COR-L47 (cell line): ENCODE measurements at regions not wholly inside any gene's neighbourhood (a gene's known extent, or its start where the extent isn't known, plus 50 kb on each side); places are given as distances from the start of the nearest gene placed in this dataset.

Source experiments
- DNase-seq: peaks from one replicate; lab custom pipeline; 2025; lab: John Stamatoyannopoulos, UW

DNA sequence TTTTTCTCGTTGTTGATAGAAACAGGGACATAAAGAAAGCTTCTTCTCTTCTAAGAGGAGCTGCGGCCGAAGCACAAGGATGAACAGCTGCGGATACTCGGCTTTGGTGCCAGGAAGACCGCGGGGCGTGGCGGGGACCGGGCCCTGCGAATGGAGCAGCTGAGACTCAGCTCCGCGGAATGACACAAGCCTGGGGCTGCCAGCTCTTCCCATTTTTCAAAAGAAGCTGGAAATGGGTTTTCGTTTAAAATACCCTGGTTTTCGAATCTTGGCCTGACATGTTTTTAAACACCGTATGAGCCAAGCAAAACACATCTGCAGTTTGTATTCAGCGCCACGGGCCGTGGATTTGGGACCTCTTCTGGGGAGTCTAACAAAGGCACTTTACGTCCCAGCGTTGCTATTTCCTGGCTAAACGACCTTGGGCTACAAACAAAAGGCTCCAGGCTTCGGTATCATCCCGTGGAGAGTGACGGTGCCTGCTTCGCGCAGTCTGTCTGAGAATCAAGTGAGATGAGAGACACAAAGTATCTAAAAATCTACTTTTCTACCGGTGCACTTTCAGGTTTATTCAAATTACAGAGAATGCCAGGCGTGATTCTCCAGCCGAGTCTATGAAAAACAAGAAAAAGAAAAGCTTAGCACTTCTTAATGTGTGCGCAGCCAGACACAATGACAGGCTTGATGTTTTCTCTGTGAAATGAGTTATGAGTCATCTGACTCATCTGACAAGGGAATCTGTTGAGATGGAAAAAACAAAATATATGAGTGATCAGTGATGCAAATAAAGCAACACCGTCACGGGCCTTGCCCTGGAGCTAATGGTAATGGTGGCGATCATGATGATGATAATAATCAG, 114.0 kb upstream of the TMEM132D start:
- DNase-seq = no peak

DNA sequence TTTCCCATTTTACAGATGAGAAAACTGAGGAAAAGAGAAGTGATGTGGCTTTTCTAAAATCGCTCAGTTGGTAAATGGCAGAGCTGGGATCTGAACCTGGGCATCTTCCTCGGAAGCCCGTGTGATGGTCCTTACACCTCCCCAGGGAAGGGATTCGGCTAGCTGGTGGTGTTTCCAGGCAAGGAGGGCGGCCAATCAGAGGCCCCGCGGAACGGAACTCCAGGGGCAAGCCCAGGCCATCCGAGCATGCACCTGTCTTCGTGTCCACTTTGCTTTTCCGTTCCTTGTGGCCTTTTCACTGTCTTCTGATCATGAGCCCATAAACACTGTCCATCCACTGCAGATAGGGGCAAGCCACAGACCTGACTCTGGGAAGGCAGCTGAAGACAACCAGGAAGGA, 114.8 kb upstream of the TMEM132D start:
- no peak for DNase-seq

DNA sequence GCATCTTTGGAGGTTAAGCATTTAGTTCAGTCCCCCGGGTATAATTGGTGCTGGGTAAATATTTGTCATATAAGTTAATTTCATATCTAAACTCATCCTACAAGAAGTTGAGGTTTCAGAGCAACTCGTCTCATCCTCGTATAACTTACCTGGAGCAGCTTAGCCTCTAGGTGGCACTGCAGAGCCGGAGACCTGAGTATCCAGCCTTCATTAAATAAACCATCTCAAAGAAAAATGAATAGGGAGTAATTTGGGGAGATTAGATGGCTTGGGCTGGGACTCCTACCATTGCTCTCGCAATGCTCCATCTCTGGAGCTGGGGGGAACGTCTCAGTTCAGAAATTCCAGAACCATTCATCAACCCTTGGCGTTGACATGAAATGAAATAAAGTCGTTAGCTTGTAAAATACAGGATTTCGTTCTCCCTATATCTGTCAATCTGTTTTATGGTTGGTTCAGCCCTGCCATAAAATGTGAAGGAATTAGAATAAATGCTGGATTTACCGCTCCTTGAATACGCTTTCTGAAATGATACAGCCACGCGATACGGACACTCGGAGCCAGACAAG, 122.9 kb upstream of the TMEM132D start:
- peak; percentile 13 for DNase-seq

DNA sequence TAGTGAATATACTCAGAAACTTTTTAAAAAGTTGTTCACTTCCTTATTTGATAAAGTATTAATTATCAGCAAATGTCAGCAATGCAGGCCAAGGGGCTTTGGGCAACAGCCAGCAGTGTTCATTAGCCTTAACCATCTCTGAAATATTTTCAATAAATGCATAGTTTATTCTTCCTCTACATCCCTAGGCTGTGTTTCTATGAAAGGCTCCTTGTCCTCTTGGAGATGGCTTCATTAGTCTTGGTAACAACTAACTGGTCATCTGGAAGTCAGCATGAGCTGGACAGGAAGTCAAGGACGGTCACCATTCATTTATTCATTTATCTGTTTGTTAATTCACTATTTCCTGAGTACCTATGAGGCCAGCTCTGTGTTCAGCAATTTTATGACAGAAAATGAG, 124.0 kb upstream of the TMEM132D start:
- DNase-seq = no peak

DNA sequence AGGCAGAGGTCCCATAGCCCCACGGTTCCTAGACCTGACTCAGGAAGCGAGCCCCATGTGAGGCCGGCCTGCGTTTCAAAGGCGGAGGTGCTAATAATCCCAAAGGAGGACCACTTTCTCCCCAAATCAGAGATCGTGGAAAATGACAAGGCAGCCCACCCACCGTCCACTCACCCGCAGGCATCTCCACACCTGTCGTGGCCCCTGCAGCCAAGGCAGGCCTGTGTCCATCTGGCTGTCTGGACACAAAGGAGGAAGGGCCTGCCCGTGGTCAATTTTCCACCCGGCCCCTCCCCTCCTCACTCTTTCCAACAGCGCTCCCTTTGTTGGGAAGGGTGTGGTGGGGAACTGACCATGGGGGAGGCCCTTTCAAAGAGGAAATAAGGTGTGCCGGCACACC, 125.3 kb upstream of the TMEM132D start:
- DNase-seq = no peak

DNA sequence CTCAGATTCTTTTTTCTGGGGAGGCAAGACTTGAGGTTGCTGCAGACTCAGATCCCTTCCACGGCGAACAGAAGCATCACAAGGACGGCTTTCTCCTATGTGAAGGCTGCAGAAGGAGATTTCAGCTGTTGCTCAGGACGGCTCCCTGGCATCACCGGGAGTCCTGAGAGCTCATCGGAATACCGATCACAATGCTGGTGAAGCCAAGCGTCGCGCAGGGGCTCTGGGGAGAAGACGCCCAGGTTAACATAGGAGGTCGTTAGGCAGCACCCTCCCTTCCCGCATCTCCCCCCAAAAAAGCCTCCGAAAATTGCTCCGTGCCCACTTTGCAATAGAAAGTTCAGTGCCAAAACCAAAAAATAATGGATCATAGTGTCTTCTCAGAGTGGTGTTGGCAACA, 127.2 kb upstream of the TMEM132D start:
- no peak for DNase-seq

DNA sequence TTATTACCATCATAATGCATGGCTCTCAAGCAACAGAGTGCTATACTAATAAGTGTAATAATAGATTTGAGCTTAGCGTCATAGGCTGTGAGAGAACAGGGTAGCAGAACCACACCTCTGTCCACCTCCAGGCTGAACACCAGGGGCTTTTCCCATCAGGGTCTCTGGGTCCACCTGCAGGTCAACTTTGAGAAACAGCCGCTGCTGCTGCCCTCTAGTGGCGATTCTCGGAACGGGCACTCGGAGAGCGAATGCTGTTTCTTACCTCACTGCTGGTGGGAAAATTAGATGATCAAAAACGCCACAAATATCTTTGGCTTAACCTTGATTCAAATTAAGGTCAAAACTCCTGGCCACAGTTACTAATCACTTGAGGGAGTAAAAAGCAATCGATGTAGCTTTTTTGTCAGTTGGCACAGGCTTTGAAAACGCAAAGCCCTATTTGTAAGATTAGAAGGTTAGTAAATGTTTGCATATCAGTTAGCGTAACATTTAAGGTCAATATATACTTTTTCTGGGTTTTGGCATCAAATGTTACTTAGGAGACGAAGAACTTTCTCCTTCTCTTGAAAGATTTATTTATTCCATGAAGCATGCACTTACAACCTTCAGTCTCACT, 127.9 kb upstream of the TMEM132D start:
- no peak for DNase-seq

DNA sequence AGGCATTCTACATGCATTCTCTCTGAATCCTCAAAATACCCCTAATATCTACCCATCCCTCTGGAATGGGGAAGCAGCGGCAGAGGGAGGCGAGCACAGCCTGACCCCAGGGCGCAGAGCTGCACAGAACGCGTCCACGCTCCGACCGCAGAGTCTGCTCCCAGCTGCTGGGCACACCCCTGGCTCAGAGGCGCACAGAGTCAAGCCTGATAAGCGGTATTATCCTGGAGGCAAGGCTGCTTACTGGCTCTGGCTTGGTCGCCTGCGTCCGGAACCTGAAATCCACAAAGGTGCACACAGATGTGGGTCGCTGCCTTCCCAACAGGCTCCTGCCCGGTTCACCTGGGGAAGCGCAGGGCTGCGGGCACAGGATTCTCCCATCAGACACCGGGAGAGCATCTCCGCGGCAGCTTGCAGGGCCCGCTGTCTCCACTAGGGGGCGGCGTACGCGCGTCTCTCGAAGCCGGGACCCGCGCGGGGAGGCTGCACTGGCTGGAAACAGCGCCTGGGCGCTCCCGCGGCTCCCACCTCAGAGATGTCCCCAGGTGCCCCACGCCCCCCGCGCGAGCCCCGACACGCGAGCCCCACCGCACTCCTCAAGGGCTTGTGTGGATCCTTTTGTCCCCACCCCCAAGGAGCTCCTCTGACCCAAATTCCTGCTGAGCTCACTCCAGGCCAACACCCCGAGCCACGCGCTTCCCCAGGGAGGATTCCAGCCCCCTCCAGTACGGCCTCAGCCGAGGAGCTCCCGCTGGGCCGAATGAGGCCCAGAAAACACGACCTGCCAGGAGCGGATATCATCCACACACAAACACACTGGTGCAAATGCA, 120.1 kb upstream of the FZD10 start:
- DNase-seq = no peak

DNA sequence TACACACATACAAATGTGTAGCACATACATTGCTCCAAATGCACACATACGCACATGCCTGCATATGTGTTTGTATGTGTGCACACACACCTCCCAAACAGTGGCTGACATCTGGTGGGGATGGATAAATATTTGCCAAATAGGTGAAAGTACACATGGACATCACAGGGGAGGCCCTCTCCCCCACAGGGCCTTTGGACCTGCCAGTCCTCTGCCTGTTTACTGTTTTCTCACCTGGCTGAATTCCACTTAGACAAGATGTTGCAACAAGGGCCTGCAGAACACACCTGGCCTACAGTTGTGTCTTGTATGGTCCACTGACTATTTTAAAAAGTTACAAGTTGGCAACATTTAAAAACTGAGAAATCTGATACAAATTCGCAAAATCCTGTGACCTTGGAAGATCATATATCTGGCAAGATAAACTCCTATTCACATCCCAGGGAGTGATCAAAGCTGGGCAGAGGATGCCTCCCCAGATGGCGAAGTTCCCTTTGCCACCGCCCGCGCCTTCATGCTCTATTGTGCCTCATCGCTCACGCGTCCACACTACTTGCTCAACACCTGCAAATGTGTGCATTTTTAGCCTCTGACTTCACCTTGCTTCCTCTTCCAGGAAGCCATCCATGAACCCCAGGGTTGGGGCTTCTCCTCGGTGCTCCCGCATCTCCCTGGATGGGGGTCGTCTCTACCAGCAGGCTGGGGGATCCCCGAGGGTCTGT, 118.4 kb upstream of the FZD10 start:
- DNase-seq = no peak

DNA sequence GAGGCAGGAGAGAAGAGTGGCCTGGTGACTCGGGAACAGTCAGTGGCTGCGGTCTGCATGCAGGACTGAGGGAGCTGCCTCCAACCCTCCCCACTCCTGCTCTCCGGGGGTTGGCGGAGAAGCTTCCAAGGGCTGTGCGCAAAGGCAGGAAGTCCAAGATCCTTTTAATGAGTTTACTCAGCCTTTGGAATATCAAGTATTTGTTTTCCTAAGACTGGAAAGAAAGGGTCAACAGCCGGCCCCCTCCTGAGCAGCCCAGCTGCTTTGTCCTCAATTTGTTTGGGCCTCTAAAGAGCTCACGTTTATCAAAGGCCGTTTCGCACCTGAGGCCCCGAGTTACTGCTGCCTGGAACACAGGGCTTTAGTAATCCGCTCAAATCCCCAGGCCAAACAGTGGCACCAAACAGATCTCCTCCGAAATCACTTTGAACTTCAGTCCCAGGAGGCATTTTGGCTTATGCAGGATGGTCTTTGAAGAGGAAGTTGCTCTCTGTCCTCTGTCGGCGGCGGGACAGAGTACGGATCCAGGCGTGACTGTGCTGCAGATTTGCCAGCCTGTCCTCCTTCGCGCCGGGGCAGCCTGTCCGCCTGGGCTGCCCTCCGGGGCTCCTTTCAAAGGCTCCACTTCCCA, 117.2 kb upstream of the FZD10 start:
- no peak for DNase-seq

DNA sequence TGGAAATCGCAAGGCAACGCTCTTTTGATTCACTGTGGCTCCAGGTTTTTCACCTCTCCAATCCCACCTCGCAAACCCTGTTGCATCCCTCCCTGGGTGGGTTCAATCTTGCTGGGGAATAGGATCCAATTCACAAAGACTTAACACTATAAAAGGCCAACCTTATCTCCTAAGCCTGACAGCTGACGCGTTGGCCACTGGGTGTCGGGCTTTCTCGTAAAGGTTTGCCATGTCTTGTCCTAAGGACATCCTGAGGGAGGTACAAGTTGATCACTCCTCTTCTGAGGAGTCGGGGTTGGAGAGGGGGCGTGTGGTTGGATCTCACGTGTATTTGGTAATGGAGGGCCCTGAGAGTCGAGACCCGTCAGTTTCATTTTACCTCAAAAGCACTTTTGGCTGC, 112.6 kb upstream of the FZD10 start:
- no peak for DNase-seq

DNA sequence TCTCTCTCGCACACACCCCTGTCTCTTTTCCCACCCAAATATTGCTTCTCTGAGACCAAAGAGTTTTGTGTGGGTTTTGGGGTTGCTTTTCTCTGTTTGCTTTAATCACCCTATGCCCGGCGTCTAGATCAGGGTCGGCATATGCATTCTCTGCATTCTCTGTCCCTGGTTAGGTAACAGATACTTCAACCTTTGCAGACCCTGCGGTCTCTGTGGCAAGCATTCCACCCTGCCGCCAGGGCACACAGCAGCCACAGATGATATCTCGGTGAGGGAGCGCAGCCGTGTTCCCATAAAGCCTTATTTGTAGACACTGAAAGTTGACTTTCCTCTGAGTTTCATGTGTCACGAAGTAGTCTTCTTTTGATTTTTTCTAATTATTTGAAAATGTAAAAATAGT, 110.4 kb upstream of the FZD10 start:
- DNase-seq = no peak

DNA sequence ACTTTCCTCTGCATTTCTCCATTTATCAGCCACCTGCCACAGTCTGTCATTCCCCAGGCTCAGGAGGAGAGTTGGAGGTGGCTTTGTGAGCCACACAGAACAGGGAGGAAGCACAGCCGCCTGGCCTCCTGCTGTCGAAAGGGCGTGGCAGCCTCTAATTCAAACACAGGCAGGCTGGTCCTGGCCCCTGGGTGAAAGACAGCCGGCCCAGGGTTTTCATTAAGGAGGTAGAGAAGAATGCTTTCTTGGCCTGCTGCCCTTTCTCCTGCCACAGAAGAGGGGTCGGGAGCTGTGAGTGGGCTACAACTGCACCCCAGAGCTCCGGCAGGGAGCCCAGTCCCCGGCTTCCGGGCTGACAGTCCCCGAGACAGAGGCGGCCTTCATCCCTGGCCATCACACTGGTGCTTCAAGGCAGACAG, 108.6 kb upstream of the FZD10 start:
- peak; percentile 11 for DNase-seq

DNA sequence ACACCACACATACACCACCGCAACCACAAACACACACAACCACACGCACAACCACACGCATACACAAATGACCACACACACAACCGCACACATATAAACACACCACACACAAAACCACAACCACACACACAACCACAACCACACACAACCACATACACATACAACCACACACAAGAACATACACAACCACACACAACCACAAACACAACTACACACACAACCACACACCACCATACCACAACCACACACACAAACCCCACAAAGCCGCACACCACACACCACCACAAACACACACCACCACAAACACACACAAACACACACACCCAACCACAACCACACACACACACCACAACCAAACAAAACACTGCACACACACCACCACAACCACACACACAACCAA, 107.5 kb upstream of the FZD10 start:
- no peak for DNase-seq

DNA sequence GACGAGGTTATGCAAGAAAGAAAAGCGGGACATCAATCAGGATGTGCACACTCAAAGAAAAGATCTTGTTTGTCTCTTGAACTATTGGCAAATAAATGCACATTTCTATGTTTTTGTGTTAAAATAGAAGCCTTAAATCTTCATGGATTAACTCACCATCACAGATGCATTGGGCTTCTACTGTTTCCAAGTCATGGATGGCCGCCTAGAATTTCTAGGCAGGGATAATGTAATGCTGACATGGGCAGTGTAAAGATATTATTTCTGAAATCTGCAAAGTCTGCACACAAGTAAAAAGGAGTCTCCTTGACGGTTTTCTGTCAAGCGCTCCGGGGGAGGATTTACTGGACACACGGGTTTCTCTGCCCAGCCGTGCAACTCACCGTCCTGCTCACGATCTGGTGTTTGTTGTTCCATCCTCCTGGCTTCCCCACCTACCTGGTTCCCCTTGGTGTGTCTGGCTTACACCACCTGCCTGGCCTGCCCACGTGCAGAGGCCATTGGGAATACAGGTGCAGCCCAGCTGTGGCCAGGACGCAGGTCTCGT, 103.3 kb upstream of the FZD10 start:
- DNase-seq = no peak

DNA sequence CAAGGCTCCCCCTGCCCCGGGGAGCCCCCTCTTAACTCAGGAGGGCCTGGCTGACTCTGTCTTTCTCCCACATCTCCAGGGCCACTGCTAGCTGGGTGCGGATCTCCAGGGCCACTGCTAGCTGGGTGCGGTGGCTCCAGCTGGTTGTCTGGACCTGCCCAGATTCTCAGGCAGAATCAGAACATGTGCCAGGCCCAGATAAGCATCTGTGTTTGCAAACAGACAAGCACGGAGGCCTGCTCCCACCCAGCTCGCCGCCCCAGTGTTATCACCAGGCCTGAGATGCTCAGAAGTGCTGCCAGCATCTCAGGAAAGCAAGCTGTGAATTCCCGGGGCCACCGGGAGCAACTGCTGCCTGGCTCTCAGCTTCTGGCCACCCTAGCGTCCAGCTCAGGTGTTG, 98.4 kb upstream of the FZD10 start:
- no peak for DNase-seq

DNA sequence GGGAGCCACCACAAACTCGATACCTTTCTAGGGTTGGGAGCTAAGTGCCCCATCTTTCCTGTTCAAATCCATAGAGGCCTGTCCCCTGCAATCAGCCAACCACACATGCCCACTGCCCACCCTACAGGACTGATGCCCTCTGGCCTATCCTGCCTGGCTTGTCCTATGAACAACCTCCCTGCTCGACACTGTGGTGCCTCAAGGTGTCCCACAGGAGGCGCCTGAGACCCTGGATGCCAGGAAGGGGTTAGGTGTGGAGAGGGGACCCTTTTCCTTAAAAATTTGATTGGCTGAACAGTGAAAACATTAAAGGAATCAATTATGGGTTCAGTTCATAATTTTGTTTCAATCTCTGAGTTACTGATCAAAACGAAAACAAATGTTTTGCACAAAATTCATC, 97.3 kb upstream of the FZD10 start:
- DNase-seq = no peak

DNA sequence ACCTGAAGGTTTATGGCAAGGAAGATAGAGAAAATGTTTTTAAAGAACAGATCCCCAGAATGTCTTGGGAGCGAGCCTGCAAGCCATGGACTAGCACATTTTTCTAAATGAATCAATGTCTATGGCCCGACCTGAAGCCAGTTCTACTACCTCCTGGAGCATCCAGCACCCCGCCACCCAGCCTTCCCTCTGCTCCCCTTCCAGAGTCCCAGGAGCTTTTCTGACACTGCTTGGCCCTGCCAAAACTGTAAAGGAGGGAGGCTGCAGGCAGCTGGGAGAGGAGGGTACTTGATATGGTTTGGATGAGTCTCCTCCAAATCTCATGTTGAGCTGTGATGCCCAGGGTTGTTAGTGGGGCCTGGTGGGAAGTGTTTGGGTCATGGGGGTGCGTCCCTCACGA, 95.5 kb upstream of the FZD10 start:
- no peak for DNase-seq

DNA sequence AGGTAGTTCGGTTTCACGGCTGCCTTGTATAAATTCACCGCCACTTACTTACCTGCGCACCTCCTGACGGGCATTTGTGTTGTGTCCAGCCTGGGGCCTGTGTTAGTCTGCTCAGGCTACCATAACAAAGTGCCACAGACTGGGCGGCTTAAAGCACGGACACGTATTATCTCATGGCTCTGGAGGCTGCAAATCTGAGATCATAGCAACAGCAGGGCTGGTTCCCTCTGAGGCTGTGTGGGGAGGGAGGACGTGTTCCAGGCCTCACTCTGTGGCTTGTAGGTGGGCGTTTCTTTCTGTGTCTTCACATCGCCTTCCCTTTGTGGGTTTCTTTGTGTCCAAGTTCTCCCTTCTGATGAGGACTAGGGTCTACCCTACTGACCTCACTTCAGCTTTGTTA, 93.5 kb upstream of the FZD10 start:
- DNase-seq = no peak

DNA sequence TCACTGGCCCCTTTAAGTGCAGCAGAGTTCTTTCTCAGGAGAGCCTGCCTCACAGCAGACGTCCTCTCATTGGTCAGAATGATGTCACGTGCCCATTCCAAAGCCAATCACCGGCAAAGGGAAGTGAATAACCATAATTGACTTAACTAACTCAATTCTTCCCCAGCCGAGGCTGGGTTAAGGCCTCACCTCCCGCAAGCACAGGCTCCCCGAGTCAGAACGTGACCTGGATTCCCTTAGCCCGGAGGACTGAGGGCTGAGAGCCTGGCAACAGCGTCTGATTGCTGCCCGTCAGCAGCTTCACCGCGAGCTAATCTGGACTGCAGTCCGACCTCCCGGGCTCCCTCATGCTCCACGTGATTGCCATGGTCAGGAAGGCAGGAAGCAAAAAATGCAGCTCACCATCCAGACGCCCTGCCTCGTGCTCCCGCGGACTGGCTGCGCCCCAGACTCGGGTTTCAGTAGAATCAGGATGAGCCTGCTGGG, 92.1 kb upstream of the FZD10 start:
- DNase-seq = no peak

DNA sequence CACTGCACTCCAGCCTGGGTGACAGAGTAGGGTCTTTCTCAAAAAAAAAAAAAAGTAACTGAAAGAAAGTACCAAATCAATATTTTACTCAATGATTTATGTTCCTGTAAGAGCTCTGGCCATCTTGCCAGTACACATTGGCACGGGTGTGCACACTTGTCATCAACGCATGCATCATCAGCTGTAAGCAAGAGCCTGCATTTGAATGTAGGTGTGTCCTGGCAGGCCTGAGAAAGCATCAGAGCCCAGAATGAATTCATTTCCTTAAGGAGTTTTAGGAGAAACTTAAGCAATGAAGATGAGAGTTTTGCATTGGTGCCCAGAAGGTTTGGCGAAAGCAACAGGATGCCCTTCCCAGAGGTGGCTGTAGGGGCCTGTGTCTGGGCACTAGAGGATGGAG, 88.5 kb upstream of the FZD10 start:
- no peak for DNase-seq
